K562 (cell line): ENCODE measurements at regions not wholly inside any gene's neighbourhood (a gene's known extent, or its start where the extent isn't known, plus 50 kb on each side); places are given as distances from the start of the nearest gene placed in this dataset.

ENCODE experiments used
- ARID4B ChIP-seq: sonication (generic); formaldehyde crosslinking; IDR thresholded peaks from 2 replicates; pipeline ENCODE4 v1.8.0; 2022; ENCODE audit warnings: mild to moderate bottlenecking, missing genetic modification reagents
- CBFB ChIP-seq: sonication (generic); formaldehyde crosslinking; IDR thresholded peaks from 2 replicates; pipeline ENCODE4 v1.4.0; 2020; ENCODE audit warnings: mild to moderate bottlenecking, missing genetic modification reagents
- DACH1 ChIP-seq: fragments of 450-650 bp; IDR thresholded peaks from 2 replicates; pipeline ENCODE4 v1.6.1; 2018; ENCODE audit not compliant: partially characterized antibody
- E2F1 ChIP-seq: sonication (generic); formaldehyde crosslinking; IDR thresholded peaks from 2 replicates; pipeline ENCODE4 v1.8.1; 2023; ENCODE audit warnings: mild to moderate bottlenecking, missing genetic modification reagents, moderate library complexity
- KAT7 ChIP-seq: sonication (generic); formaldehyde crosslinking; IDR thresholded peaks from 2 replicates; pipeline ENCODE4 v1.8.0; 2022; ENCODE audit warnings: missing genetic modification reagents, mild to moderate bottlenecking, borderline replicate concordance
- THAP12 ChIP-seq: fragments of 250-450 bp; sonication (Bioruptor Pico); IDR thresholded peaks from 2 replicates; pipeline ENCODE4 v1.9.0; 2021; ENCODE audit warnings: mild to moderate bottlenecking, inconsistent platforms
- ZNF436 ChIP-seq: fragments of 250-450, 450-650 bp; sonication (Bioruptor Pico); formaldehyde crosslinking; IDR thresholded peaks from 2 replicates; pipeline ENCODE4 v1.7.0; 2020; ENCODE audit warnings: mild to moderate bottlenecking

GRCh38 chr12:87883806-87884205, 145.4 kb downstream of the C12orf50 start (continued):
- TF ChIP-seq KAT7 (CRISPR knock-in tag) (no peak), ARID4B (CRISPR knock-in tag) (no peak), CBFB (CRISPR knock-in tag) (no peak), E2F1 (CRISPR knock-in tag) (no peak), ZNF436 (CRISPR knock-in tag) (no peak), THAP12 (CRISPR knock-in tag) (no peak), DACH1 (no peak)
